Adrenal gland (tissue), 9 donors: ENCODE measurements at regions not wholly inside any gene's neighbourhood (a gene's known extent, or its start where the extent isn't known, plus 50 kb on each side); places are given as distances from the start of the nearest gene placed in this dataset.

ENCODE experiments used
- DNase-seq, 7 donors: peaks; one replicate each; pipeline ENCODE4 v3.0.0-alpha.2; 2019 to 2020
- H3K27ac ChIP-seq, 5 donors: fragments of 200-600 bp; sonication (generic) in 4 of 5; 1 replicate in 3 of 5; 2 replicates in 2 of 5; pipeline versions ENCODE4 v1.5.1 to v1.8.0; 2016 to 2020; ENCODE audit warnings: mild to moderate bottlenecking in 1 of 5
- H3K27me3 ChIP-seq: fragments of 200-600 bp; 2 replicates; pipeline ENCODE4 v1.8.0; 2021
- H3K36me3 ChIP-seq, 2 donors: fragments of 200-600 bp; replicated peaks in 1 of 2; 1 replicate in 1 of 2; 2 replicates in 1 of 2; pipeline versions ENCODE4 v1.5.1 to v1.8.0; 2018 to 2022
- H3K4me1 ChIP-seq, 2 donors: fragments of 200-600 bp; replicated peaks in 1 of 2; 1 replicate in 1 of 2; 2 replicates in 1 of 2; pipeline versions ENCODE4 v1.5.1 to v1.8.0; 2018 to 2021
- H3K4me3 ChIP-seq, 4 donors: fragments of 200-600 bp; sonication (generic) in 3 of 4; one replicate each; pipeline ENCODE4 v1.5.1; 2016 to 2018
- H3K9me3 ChIP-seq, 3 donors: fragments of 200-600 bp; sonication (generic) in 1 of 3; replicated peaks in 1 of 3; 1 replicate in 2 of 3; 2 replicates in 1 of 3; pipeline versions ENCODE4 v1.5.1 to v1.8.0; 2016 to 2021
- POLR2A ChIP-seq, 2 donors: fragments of 450-650 bp; IDR thresholded peaks; one replicate each; pipeline ENCODE4 v1.6.1; 2017; ENCODE audit warnings: antibody characterized with exemption in 2 of 2, mild to moderate bottlenecking in 2 of 2, moderate library complexity in 1 of 2
- WGBS, 4 donors: extraction: QIAGEN DNeasy Blood & Tissue Kit in 2 of 4; methylation state at CpG; one replicate each; pipeline versions ENCODE4 v1.1.5 to v1.1.7; 2013 to 2017; 5-methylcytosine and 5-hydroxymethylcytosine counted together
- intact Hi-C, 2 donors: fragments of 100-400 bp; cut with DNase I; formaldehyde crosslinking; loops; one replicate each; pipeline versions ENCODE4 v1.14.1 to v1.15.0; 2022 to 2023
- TF ChIP-seq, protein P1 (sequence below), 6 experiments: fragments of 450-650 bp in 4 of 6; fragments of 200-600 bp in 2 of 6; sonication (generic) in 1 of 6; IDR thresholded peaks; 1 replicate in 5 of 6; 2 replicates in 1 of 6; pipeline versions ENCODE4 v1.5.1 to v1.8.0; 2016 to 2021; ENCODE audit warnings: antibody characterized with exemption in 6 of 6, mild to moderate bottlenecking in 2 of 6, moderate library complexity in 1 of 6
- donor health status: healthy with polysubstance abuse.
- donor health status: Bipolar disorder and iron deficiency.
- donor health status: DM: yes; HTN: yes; CAD: no.
- donor health status: DM: no; HTN: no; CAD: no.
- donor health status: DM: no; HTN: no; CAD: no.

DNA sequence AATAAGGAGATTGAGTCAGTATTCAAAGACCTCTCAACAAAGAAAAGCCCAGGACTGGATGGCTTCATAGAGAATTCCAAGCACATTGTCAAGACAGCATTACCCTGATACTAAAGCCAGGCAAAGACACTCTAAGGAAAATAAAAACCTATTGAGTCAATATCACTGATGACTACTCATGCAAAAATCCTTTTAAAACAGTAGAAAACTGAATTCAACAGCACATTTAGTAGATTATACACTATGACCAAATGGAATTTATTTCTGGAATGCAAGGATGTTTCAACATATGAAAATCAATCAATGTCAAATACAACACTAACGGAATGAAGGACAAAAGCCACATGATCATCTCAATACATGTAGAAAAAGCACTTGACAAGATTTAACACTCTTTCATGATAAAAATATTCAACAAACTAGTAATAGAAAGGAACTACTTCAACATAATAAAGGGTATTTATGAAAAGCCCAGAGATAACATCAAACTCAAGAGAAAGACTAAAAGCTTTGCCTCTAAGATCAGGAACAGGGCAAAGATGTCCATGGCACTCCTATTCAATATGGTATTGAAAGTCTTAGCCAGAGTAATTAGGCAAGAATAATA is 633.3 kb downstream of the ANKRD50 start:
- TF ChIP-seq, protein P1, sequence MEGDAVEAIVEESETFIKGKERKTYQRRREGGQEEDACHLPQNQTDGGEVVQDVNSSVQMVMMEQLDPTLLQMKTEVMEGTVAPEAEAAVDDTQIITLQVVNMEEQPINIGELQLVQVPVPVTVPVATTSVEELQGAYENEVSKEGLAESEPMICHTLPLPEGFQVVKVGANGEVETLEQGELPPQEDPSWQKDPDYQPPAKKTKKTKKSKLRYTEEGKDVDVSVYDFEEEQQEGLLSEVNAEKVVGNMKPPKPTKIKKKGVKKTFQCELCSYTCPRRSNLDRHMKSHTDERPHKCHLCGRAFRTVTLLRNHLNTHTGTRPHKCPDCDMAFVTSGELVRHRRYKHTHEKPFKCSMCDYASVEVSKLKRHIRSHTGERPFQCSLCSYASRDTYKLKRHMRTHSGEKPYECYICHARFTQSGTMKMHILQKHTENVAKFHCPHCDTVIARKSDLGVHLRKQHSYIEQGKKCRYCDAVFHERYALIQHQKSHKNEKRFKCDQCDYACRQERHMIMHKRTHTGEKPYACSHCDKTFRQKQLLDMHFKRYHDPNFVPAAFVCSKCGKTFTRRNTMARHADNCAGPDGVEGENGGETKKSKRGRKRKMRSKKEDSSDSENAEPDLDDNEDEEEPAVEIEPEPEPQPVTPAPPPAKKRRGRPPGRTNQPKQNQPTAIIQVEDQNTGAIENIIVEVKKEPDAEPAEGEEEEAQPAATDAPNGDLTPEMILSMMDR (IDR thresholded peaks at IDR 0.05): no peak
- no peak for TF ChIP-seq POLR2A (IDR thresholded peaks at IDR 0.05)
- H3K4me1 ChIP-seq: no peaks in the 10 kb centered on the region
- DNase-seq: no peak
- no peaks in the 10 kb centered on the region for H3K27me3 ChIP-seq
- intact Hi-C loops: no loop called here
- H3K4me3 ChIP-seq: no peak overlapping the region
- no peak overlapping the region for H3K27ac ChIP-seq
- WGBS, 4 donors: 23 to 37% (median 36%) methylated on average over 1 of the region's 1 CpG
- no peaks in the 10 kb centered on the region for H3K9me3 ChIP-seq
- no peaks in the 10 kb centered on the region for H3K36me3 ChIP-seq

DNA sequence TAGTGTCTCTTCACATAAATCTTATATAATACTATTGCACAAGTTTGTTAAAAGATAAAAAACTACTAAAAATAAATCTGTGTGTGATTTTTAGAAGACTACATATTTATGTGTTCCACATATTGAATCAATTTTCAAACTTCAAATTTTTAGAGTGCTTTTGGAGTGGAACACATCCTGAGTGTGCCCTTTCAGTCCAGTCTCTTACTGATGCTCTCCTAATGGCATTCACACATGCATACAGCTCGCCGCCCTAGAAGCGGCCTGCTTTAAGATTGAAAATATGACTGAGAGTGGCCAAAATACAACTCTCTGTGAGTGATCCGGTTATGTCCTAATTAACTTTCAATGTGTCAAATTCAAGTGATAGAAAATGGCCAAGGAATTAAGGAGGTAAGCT is 628.8 kb downstream of the ANKRD50 start:
- no peak for TF ChIP-seq POLR2A (IDR thresholded peaks at IDR 0.05)
- TF ChIP-seq, protein P1 (IDR thresholded peaks at IDR 0.05): no peak
- H3K36me3 ChIP-seq: no peaks in the 10 kb centered on the region
- H3K27me3 ChIP-seq: no peaks in the 10 kb centered on the region
- no peak for DNase-seq
- peaks cover 0 to 3% of the 10 kb centered on the region in 2 donors for H3K4me1 ChIP-seq
- intact Hi-C loops: no loop called here
- whole genome bisulfite sequencing, 4 donors: 42 to 63% (median 53%) methylated on average over 4 of the region's 4 CpGs
- H3K4me3 ChIP-seq: no peak overlapping the region
- H3K9me3 ChIP-seq: no peaks in the 10 kb centered on the region
- H3K27ac ChIP-seq: no peak overlapping the region

DNA sequence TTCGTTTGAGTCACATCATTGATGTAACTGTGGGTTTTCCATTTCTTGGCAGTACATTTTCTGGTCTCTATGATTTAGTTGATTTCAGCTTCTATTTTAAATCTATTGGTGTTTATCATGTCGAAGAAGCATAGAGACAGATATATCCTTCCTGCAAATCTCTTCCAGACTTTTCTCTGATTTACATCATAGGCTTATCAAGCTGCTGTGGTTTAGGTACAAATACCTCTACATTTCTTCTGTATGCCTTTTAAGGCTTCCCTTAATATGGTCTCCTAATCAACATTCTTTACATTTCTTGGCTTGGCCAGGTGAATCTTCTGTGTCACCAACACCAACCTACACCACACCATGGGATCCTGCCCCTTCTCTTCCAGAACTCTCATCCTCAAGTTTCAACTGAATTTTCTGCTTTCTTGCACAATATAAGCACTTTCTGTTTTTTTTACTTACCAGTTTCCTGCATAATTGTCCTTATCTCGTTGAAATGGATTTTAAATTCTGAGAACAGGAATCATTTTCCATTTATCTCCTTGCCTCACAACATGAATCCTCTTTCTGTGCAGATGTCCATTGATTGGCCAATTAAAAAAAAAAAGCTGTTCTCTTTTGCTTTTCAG is 626.9 kb downstream of the ANKRD50 start:
- Histone ChIP-seq H3K4me1 (peaks cover 0 to 3% of the 10 kb centered on the region in 2 donors), H3K27ac (no peak overlapping the region), H3K9me3 (no peaks in the 10 kb centered on the region), H3K27me3 (no peaks in the 10 kb centered on the region), H3K4me3 (no peak overlapping the region), H3K36me3 (no peaks in the 10 kb centered on the region)
- WGBS, 4 donors: 38 to 52% (median 47%) methylated on average over 3 of the region's 3 CpGs
- intact Hi-C loops: no loop called here
- TF ChIP-seq, protein P1 (IDR thresholded peaks at IDR 0.05): no peak
- no peak for TF ChIP-seq POLR2A (IDR thresholded peaks at IDR 0.05)
- DNase-seq: no peak

DNA sequence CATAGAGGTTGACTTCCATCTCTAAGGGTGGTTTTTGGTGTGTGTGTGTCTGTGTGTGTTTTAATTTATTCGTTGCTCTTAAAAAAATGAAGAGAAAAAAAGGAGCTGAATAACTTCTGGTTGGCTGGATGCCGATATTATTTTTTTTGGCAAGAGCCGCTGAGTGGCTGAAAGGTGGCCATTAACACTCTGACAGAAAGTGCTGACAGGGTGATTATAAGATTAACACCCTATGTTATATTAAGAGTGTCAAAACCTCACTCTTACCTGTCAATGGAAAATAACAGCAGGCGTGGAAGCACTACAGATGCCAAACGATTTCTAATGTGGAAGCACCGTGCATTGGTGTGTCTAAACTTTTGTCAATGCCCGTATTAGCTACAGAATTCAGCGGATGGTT is 622.5 kb downstream of the ANKRD50 start:
- H3K4me1 ChIP-seq: peaks cover 0 to 3% of the 10 kb centered on the region in 2 donors
- H3K27ac ChIP-seq: no peak overlapping the region
- WGBS, 4 donors: 84 to 91% (median 86%) methylated on average over 8 of the region's 8 CpGs
- H3K4me3 ChIP-seq: no peak overlapping the region
- no peak for DNase-seq
- H3K9me3 ChIP-seq: no peaks in the 10 kb centered on the region
- TF ChIP-seq, protein P1 (IDR thresholded peaks at IDR 0.05): no peak
- no peak for TF ChIP-seq POLR2A (IDR thresholded peaks at IDR 0.05)
- no peaks in the 10 kb centered on the region for H3K36me3 ChIP-seq
- intact Hi-C loops: no loop called here
- no peaks in the 10 kb centered on the region for H3K27me3 ChIP-seq
